ENCODE measurements at regions not wholly inside any gene's neighbourhood (a gene's known extent, or its start where the extent isn't known, plus 50 kb on each side); places are given as distances from the start of the nearest gene placed in this dataset.
"Not testable (repeated sequence)": the region's sequence is repeated elsewhere in the genome, so short reads cannot be mapped to it uniquely, and the experiment has no call there.

- H3K36me3 Mint-ChIP-seq (ENCODE audit: low read depth): no peaks in the 10 kb centered on the region
- H3K27me3 Mint-ChIP-seq (ENCODE audit: low read depth): no peaks in the 10 kb centered on the region
- no peaks in the 10 kb centered on the region for H3K9me3 Mint-ChIP-seq
- H3K27ac Mint-ChIP-seq: no peak overlapping the region
- no peak overlapping the region for H3K4me3 Mint-ChIP-seq
- H3K4me1 Mint-ChIP-seq (ENCODE audit: low read depth): no peaks in the 10 kb centered on the region
Observed at GRCh38 chr5:130350131-130350530, 445.9 kb downstream of the CHSY3 start.

GRCh38 chr5:130337179-130337888, 433.1 kb downstream of the CHSY3 start:
- no peaks in the 10 kb centered on the region for H3K4me1 Mint-ChIP-seq (ENCODE audit: low read depth)

GRCh38 chr5:130335117-130335516, 430.9 kb downstream of the CHSY3 start:
- H3K4me1 Mint-ChIP-seq (ENCODE audit: low read depth): no peaks in the 10 kb centered on the region
- no peaks in the 10 kb centered on the region for H3K27me3 Mint-ChIP-seq (ENCODE audit: low read depth)
- H3K9me3 Mint-ChIP-seq: peaks cover 5% of the 10 kb centered on the region
- H3K4me3 Mint-ChIP-seq: no peak overlapping the region
- H3K27ac Mint-ChIP-seq: no peak overlapping the region
- no peaks in the 10 kb centered on the region for H3K36me3 Mint-ChIP-seq (ENCODE audit: low read depth)

More at GRCh38 chr5:130337179-130337888, 433.1 kb downstream of the CHSY3 start:
- no peak overlapping the region for H3K4me3 Mint-ChIP-seq
- H3K36me3 Mint-ChIP-seq (ENCODE audit: low read depth): no peaks in the 10 kb centered on the region
- no peaks in the 10 kb centered on the region for H3K9me3 Mint-ChIP-seq
- H3K27me3 Mint-ChIP-seq (ENCODE audit: low read depth): no peaks in the 10 kb centered on the region
- no peak overlapping the region for H3K27ac Mint-ChIP-seq

- H3K27ac Mint-ChIP-seq: no peak overlapping the region
- H3K4me1 Mint-ChIP-seq (ENCODE audit: low read depth): no peaks in the 10 kb centered on the region
- peaks cover 5% of the 10 kb centered on the region for H3K9me3 Mint-ChIP-seq
- no peaks in the 10 kb centered on the region for H3K36me3 Mint-ChIP-seq (ENCODE audit: low read depth)
- no peak overlapping the region for H3K4me3 Mint-ChIP-seq
- H3K27me3 Mint-ChIP-seq (ENCODE audit: low read depth): no peaks in the 10 kb centered on the region
Observed at GRCh38 chr5:130333089-130333488, 428.8 kb downstream of the CHSY3 start.

- Mint-ChIP-seq H3K27me3 (ENCODE audit: low read depth) (no peaks in the 10 kb centered on the region), H3K36me3 (ENCODE audit: low read depth) (no peaks in the 10 kb centered on the region), H3K27ac (no peak overlapping the region), H3K4me1 (ENCODE audit: low read depth) (no peaks in the 10 kb centered on the region), H3K4me3 (no peak overlapping the region), H3K9me3 (peaks cover 5% of the 10 kb centered on the region)
Observed at GRCh38 chr5:130331332-130331731, 427.1 kb downstream of the CHSY3 start.

GRCh38 chr5:130324953-130325671, 420.8 kb downstream of the CHSY3 start:
- Mint-ChIP-seq H3K27ac (no peak overlapping the region), H3K4me1 (ENCODE audit: low read depth) (no peaks in the 10 kb centered on the region), H3K9me3 (peaks cover 5% of the 10 kb centered on the region), H3K4me3 (no peak overlapping the region), H3K36me3 (ENCODE audit: low read depth) (no peaks in the 10 kb centered on the region), H3K27me3 (ENCODE audit: low read depth) (no peaks in the 10 kb centered on the region)

DNA sequence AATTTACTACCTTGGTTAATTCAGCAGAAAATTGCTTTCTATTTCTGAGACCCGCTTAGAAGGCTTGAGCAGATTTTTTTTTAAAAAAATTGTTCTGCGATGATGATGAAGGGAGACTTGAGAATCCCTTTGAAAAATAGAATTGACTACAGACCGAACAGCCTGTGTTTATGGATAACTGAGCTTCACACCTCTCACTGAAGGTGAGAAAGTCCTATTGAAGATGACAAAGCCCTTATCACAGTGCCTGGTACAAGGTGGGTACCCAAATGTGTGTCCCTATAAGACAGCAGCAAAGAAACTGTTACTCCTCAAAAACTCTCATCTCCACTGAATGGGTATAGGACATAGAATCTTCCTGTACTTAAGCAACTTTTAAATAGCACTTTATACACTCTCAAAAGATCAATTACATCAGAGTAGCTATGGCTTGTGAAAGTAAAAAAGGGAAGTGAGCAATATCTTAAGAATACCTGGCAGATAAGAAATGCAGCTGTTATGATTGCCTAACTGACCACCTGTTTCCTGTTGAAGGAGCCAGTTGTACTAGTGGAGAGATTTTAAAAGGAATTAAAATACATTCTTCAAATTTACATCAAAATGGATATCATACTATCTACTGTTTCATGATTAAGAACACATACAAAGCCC, 419.7 kb downstream of the CHSY3 start:
- Mint-ChIP-seq H3K4me3 (no peak overlapping the region), H3K27me3 (ENCODE audit: low read depth) (no peaks in the 10 kb centered on the region), H3K4me1 (ENCODE audit: low read depth) (no peaks in the 10 kb centered on the region), H3K9me3 (peaks cover 5% of the 10 kb centered on the region), H3K36me3 (ENCODE audit: low read depth) (no peaks in the 10 kb centered on the region), H3K27ac (no peak overlapping the region)

DNA sequence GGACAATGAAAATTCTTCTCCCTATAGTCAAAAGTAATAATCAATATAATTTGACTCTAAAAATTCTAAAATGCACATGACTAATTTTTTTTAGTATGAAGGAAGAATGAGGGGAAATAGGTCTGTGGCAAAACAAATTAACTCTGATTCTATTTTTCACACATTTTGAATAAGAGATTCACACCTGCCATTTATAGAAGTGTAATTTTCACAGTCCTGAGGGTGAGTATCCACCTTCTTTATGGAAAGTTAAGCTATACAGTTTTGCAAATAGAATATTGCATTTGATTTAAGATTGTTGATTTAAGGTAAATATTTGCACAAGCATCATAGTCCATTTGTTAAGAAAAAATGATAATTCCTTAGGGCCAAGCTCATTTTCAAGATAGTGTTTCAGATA, 417.7 kb downstream of the CHSY3 start:
- H3K36me3 Mint-ChIP-seq (ENCODE audit: low read depth): no peaks in the 10 kb centered on the region
- no peaks in the 10 kb centered on the region for H3K27me3 Mint-ChIP-seq (ENCODE audit: low read depth)
- no peak overlapping the region for H3K4me3 Mint-ChIP-seq
- H3K9me3 Mint-ChIP-seq: peaks cover 5% of the 10 kb centered on the region
- H3K27ac Mint-ChIP-seq: no peak overlapping the region
- no peaks in the 10 kb centered on the region for H3K4me1 Mint-ChIP-seq (ENCODE audit: low read depth)

DNA sequence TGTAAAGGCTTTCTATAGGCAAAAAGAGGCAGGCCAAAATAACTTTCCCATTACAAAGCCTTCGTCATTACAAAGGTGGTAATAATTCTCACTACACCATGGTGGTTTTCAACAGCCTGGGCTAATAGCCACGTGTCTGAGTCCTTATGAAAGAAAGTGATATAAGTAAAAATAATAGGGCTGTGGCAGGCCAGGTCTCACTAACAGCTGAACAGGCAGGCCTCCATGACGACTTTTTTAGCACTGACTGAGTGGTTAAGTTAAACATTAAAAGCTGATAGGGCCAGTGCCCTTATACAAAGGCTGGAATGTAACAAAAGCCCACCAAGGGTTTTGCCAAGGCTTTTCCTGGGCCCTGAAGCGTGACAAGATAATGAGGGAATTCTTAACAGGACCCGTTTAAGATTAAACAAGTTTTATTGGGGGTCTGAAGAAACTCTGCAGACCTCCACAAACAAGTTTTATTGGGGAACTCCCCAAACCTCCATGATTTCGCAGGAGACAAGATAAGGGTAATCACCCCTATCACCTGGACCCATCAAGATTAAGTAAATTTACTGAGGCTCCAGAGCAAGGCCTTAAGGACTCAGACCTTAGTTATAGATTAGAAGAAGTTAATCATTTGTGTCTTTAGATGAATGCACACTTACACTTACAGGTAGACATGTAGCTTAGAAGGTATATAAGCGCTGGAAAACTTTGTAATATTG, 412.9 kb downstream of the CHSY3 start:
- Mint-ChIP-seq H3K9me3 (peaks cover 16% of the 10 kb centered on the region), H3K27me3 (ENCODE audit: low read depth) (no peaks in the 10 kb centered on the region), H3K4me1 (ENCODE audit: low read depth) (no peaks in the 10 kb centered on the region), H3K36me3 (ENCODE audit: low read depth) (no peaks in the 10 kb centered on the region), H3K4me3 (no peak overlapping the region), H3K27ac (no peak overlapping the region)

DNA sequence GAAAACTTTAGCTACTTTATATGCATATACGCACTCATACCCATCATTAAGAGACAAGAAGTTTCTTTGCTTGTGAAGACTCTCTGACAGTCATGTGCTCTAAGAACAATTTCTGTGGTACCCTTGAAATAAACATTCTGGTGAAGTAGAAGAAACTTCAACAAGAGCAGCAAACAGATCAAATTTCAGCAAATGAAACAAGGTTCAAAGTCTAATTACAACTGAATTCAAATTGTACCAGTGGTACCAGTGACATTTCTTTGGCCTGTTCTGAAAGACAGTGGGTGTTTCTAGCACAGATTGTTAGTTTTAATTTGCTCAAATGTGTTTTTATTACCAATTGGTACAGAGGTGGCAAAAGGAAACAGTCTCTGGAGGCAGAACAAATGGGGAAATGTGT, 391.0 kb downstream of the CHSY3 start:
- Mint-ChIP-seq H3K36me3 (ENCODE audit: low read depth) (no peaks in the 10 kb centered on the region), H3K27me3 (ENCODE audit: low read depth) (no peaks in the 10 kb centered on the region), H3K27ac (no peak overlapping the region), H3K4me1 (ENCODE audit: low read depth) (no peaks in the 10 kb centered on the region), H3K9me3 (no peaks in the 10 kb centered on the region), H3K4me3 (no peak overlapping the region)

DNA sequence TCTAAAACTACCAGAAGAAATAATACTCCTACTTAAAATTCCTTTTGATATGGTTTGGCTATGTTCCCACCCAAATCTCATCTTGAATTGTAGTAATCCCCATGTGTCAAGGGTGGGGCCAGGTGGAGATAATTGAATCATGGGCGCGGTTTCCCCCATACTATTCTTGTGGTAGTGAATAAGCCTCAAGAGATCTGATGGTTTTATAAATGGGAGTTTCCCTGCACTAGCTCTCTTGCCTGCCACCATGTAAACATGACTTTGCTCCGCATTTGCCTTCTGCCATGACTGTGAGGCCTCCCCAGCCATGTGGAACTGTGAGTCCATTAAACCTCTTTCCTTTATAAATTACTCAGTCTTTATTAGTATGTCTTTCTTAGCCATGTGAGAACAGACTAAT, 390.5 kb downstream of the CHSY3 start:
- not testable (repeated sequence) for H3K9me3 Mint-ChIP-seq

DNA sequence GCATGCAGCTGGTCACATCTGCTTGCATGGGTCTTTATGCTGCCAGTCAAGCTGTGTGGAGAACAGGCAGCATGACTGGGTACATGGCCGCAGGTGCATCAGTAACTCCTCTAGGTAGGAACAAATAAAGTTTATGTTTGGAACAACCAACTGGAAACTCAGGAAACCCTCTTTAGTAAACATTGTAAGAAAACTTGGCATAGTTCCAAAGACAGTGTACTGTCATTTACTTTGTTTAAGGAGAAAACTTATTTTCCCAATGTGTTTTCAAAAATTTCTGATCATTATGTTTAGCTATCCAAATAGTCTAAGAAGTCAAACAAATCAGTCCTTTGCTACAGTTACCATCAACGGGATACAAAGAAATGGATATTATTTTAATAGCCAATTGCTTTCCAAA, 386.0 kb downstream of the CHSY3 start:
- Mint-ChIP-seq H3K27me3 (ENCODE audit: low read depth) (no peaks in the 10 kb centered on the region), H3K9me3 (no peaks in the 10 kb centered on the region), H3K36me3 (ENCODE audit: low read depth) (no peaks in the 10 kb centered on the region), H3K4me3 (no peak overlapping the region), H3K4me1 (ENCODE audit: low read depth) (no peaks in the 10 kb centered on the region), H3K27ac (no peak overlapping the region)

More for the DNA sequence above, 390.5 kb downstream of the CHSY3 start:
- not testable (repeated sequence) for H3K27me3 Mint-ChIP-seq (ENCODE audit: low read depth); H3K27ac Mint-ChIP-seq; H3K36me3 Mint-ChIP-seq (ENCODE audit: low read depth); H3K4me3 Mint-ChIP-seq; H3K4me1 Mint-ChIP-seq (ENCODE audit: low read depth)

- no peaks in the 10 kb centered on the region for H3K4me1 Mint-ChIP-seq (ENCODE audit: low read depth)
- H3K27ac Mint-ChIP-seq: no peak overlapping the region
- H3K36me3 Mint-ChIP-seq (ENCODE audit: low read depth): no peaks in the 10 kb centered on the region
- no peaks in the 10 kb centered on the region for H3K9me3 Mint-ChIP-seq
- H3K27me3 Mint-ChIP-seq (ENCODE audit: low read depth): no peaks in the 10 kb centered on the region
- no peak overlapping the region for H3K4me3 Mint-ChIP-seq
Observed at GRCh38 chr5:130289132-130290088, 385.1 kb downstream of the CHSY3 start.

DNA sequence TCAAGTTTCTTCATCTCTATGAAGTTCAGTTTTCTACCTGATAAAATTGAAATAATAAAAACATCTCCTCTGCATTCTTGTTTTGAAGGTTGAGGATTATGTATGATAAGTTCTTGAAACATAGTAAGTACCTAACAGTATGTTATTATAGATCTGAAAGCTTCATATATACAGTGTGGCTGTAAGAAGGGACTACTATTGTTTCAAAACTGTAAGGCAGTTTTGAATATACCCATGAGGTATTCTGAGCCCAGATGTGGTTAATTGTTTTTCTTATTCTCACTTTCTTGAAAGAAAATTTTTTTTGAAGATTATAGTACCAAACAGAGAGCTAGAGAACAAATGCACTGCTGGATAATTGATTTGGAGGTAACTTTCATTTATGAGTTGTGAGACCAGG, 383.2 kb downstream of the CHSY3 start:
- H3K36me3 Mint-ChIP-seq (ENCODE audit: low read depth): no peaks in the 10 kb centered on the region
- H3K4me3 Mint-ChIP-seq: no peak overlapping the region
- H3K27ac Mint-ChIP-seq: no peak overlapping the region
- H3K27me3 Mint-ChIP-seq (ENCODE audit: low read depth): no peaks in the 10 kb centered on the region
- H3K9me3 Mint-ChIP-seq: no peaks in the 10 kb centered on the region
- no peaks in the 10 kb centered on the region for H3K4me1 Mint-ChIP-seq (ENCODE audit: low read depth)

All from T-helper 1 cell treated with Interleukin-12 subunit alpha and Interleukin-12 subunit beta and Interleukin-4 antibody, amounts not matched to agents 30 μg/mL and 1 μg/mL, for 36 hours (primary cell).